Liver (tissue), 8 donors: ENCODE measurements at regions not wholly inside any gene's neighbourhood (a gene's known extent, or its start where the extent isn't known, plus 50 kb on each side); places are given as distances from the start of the nearest gene placed in this dataset.

Source experiments
- DNase-seq: peaks from one replicate; pipeline ENCODE4 v3.0.0-alpha.2; 2017; ENCODE audit warnings: low spot score
- H3K27ac ChIP-seq, 2 donors: one replicate each; pipeline ENCODE4 v1.7.0; 2013; ENCODE audit warnings: inconsistent platforms in 2 of 2, low read length in 2 of 2, control low read depth in 1 of 2, low read depth in 1 of 2, mild to moderate bottlenecking in 1 of 2
- H3K27me3 ChIP-seq, 4 donors: one replicate each; pipeline versions ENCODE4 v1.6.1 to v1.7.0; 2013; ENCODE audit warnings: low read length in 3 of 4, inconsistent platforms in 1 of 4, mild to moderate bottlenecking in 1 of 4, moderate library complexity in 1 of 4; ENCODE audit not compliant: control insufficient read depth in 4 of 4, insufficient read depth in 4 of 4
- H3K36me3 ChIP-seq, 4 donors: one replicate each; pipeline versions ENCODE4 v1.6.1 to v1.7.0; 2013; ENCODE audit warnings: low read length in 3 of 4, mild to moderate bottlenecking in 3 of 4, low read depth in 1 of 4, moderate library complexity in 1 of 4; ENCODE audit not compliant: control insufficient read depth in 4 of 4, insufficient read depth in 3 of 4
- H3K4me1 ChIP-seq, 4 donors: one replicate each; pipeline versions ENCODE4 v1.6.1 to v1.7.0; 2013; ENCODE audit warnings: low read length in 3 of 4, mild to moderate bottlenecking in 3 of 4, moderate library complexity in 1 of 4; ENCODE audit not compliant: control insufficient read depth in 4 of 4, insufficient read depth in 4 of 4
- H3K4me3 ChIP-seq, 3 donors: one replicate each; pipeline versions ENCODE4 v1.6.1 to v1.7.0; 2013; ENCODE audit warnings: low read length in 3 of 3, control low read depth in 1 of 3, low read depth in 1 of 3, mild to moderate bottlenecking in 1 of 3
- H3K9ac ChIP-seq, 2 donors: one replicate each; pipeline ENCODE4 v1.7.0; 2013; ENCODE audit warnings: low read length in 2 of 2, mild to moderate bottlenecking in 2 of 2, moderate library complexity in 2 of 2, control low read depth in 1 of 2, low read depth in 1 of 2
- H3K9me3 ChIP-seq, 4 donors: one replicate each; pipeline versions ENCODE4 v1.6.1 to v1.7.0; 2013; ENCODE audit warnings: low read length in 3 of 4; ENCODE audit not compliant: control insufficient read depth in 4 of 4
- EGR1 ChIP-seq, 2 donors: IDR thresholded peaks; 2 replicates each; pipeline ENCODE4 v1.6.1; 2016 to 2018; ENCODE audit warnings: antibody characterized with exemption in 2 of 2, low read depth in 2 of 2
- FOXA1 ChIP-seq: IDR thresholded peaks from 2 replicates; pipeline ENCODE4 v1.6.1; 2016; ENCODE audit warnings: antibody characterized with exemption
- GABPA ChIP-seq, 2 donors: IDR thresholded peaks in 1 of 2; conservative IDR thresholded peaks in 1 of 2; 2 replicates each; pipeline ENCODE4 v1.6.1; 2016; ENCODE audit warnings: antibody characterized with exemption in 2 of 2, mild to moderate bottlenecking in 1 of 2, moderate library complexity in 1 of 2
- HNF4G ChIP-seq: IDR thresholded peaks from 2 replicates; pipeline ENCODE4 v1.6.1; 2016; ENCODE audit warnings: antibody characterized with exemption
- MAX ChIP-seq: IDR thresholded peaks from 2 replicates; pipeline ENCODE4 v1.6.1; 2016; ENCODE audit warnings: antibody characterized with exemption
- NR2F2 ChIP-seq: IDR thresholded peaks from 2 replicates; pipeline ENCODE4 v1.6.1; 2016; ENCODE audit warnings: antibody characterized with exemption
- RAD21 ChIP-seq, 2 donors: IDR thresholded peaks; 2 replicates each; pipeline ENCODE4 v1.6.1; 2016; ENCODE audit warnings: antibody characterized with exemption in 2 of 2, mild to moderate bottlenecking in 2 of 2
- RXRA ChIP-seq, 2 donors: IDR thresholded peaks; 2 replicates each; pipeline ENCODE4 v1.6.1; 2017 to 2018; ENCODE audit warnings: antibody characterized with exemption in 2 of 2, mild to moderate bottlenecking in 1 of 2
- SP1 ChIP-seq: IDR thresholded peaks from 2 replicates; pipeline ENCODE4 v1.6.1; 2018; ENCODE audit warnings: antibody characterized with exemption, mild to moderate bottlenecking
- TAF1 ChIP-seq: conservative IDR thresholded peaks from 2 replicates; pipeline ENCODE4 v1.6.1; 2016; ENCODE audit warnings: antibody characterized with exemption, mild to moderate bottlenecking
- YY1 ChIP-seq: IDR thresholded peaks from 2 replicates; pipeline ENCODE4 v1.6.1; 2016; ENCODE audit warnings: antibody characterized with exemption, mild to moderate bottlenecking
- WGBS: extraction: QIAGEN DNeasy Blood & Tissue Kit; methylation state at CpG from one replicate; pipeline ENCODE4 v1.1.7; 2013; 5-methylcytosine and 5-hydroxymethylcytosine counted together
- TF ChIP-seq, protein P1 (sequence below): IDR thresholded peaks from 2 replicates; pipeline ENCODE4 v1.6.1; 2016; ENCODE audit warnings: antibody characterized with exemption
- TF ChIP-seq, protein P2 (sequence below): IDR thresholded peaks from 2 replicates; pipeline ENCODE4 v1.6.1; 2016; ENCODE audit warnings: antibody characterized with exemption, mild to moderate bottlenecking
- TF ChIP-seq, protein P3 (sequence below): fragments of 150-350 bp; IDR thresholded peaks from 2 replicates; pipeline ENCODE4 v1.5.1; 2017; ENCODE audit warnings: improper control_type of control experiment, low read depth, low read length; ENCODE audit not compliant: missing input control
- donor health status: healthy.
- donor health status: healthy.
- donor health status: healthy.
- donor health status: healthy.
- donor health status: healthy.

GRCh38 chr10:131722525-131723264 lies 178.1 kb upstream of the PPP2R2D start (continued):
- TF ChIP-seq MAX (no peak), TAF1 (no peak), SP1 (no peak), EGR1 (IDR thresholded peaks at IDR 0.05; ENCODE audit: low read depth in 2 of 2) (no peak), FOXA1 (no peak), GABPA (IDR thresholded peaks at IDR 0.05 in 1 of 2, conservative IDR thresholded peaks at IDR 0.05 in 1 of 2) (no peak)
- TF ChIP-seq, protein P1, sequence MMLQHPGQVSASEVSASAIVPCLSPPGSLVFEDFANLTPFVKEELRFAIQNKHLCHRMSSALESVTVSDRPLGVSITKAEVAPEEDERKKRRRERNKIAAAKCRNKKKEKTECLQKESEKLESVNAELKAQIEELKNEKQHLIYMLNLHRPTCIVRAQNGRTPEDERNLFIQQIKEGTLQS, result no peak

DNA sequence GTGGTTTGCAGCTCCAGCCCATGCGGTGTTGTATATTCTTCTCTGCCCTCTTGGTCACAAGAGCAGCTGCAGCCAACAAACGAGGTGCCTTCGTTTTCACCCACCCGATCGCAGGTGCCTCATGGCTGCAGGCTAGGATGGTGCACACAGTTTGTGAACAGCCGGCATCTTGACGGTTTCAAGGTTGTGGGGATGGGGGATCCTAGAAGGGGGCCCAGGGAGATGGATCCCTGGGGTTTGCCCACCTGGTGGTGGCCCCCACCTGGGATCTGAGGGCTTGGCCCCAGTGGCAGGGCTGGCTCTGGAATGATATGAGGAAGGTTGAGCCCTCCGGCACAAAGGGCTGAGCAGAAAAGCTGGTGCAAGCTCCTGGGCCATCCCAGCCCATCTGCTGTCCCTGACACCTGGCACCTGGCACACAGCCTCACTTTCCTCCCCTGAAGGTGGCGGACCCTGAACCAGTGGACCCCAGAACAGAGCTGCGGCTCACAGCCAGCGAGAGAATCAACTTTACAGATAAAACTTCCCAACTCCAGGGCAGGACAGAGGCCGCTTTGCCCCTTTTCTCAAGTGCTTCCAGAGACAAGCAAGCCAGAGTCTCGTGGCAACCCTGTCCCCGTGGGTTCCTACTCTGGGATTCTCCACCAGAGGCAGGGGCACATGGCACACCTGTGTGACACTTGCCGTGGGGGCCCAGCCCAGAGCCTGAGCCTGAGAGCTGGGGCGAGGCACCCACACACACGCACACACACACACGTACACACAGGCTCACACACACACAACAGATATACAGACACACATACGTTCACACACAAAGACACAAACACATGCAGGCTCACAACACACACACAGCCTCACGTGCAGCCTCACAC lies 177.3 kb upstream of the PPP2R2D start:
- Histone ChIP-seq H3K36me3 (no peaks in the 10 kb centered on the region), H3K27me3 (no peaks in the 10 kb centered on the region), H3K9ac (no peak overlapping the region), H3K9me3 (no peaks in the 10 kb centered on the region), H3K4me1 (peaks cover 0 to 8% (median 1%) of the 10 kb centered on the region in 4 donors), H3K4me3 (no peak overlapping the region), H3K27ac (no peak overlapping the region)
- DNase-seq, result peak; percentile 23
- TF ChIP-seq, protein P2, sequence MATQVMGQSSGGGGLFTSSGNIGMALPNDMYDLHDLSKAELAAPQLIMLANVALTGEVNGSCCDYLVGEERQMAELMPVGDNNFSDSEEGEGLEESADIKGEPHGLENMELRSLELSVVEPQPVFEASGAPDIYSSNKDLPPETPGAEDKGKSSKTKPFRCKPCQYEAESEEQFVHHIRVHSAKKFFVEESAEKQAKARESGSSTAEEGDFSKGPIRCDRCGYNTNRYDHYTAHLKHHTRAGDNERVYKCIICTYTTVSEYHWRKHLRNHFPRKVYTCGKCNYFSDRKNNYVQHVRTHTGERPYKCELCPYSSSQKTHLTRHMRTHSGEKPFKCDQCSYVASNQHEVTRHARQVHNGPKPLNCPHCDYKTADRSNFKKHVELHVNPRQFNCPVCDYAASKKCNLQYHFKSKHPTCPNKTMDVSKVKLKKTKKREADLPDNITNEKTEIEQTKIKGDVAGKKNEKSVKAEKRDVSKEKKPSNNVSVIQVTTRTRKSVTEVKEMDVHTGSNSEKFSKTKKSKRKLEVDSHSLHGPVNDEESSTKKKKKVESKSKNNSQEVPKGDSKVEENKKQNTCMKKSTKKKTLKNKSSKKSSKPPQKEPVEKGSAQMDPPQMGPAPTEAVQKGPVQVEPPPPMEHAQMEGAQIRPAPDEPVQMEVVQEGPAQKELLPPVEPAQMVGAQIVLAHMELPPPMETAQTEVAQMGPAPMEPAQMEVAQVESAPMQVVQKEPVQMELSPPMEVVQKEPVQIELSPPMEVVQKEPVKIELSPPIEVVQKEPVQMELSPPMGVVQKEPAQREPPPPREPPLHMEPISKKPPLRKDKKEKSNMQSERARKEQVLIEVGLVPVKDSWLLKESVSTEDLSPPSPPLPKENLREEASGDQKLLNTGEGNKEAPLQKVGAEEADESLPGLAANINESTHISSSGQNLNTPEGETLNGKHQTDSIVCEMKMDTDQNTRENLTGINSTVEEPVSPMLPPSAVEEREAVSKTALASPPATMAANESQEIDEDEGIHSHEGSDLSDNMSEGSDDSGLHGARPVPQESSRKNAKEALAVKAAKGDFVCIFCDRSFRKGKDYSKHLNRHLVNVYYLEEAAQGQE, result no peak
- TF ChIP-seq GABPA (IDR thresholded peaks at IDR 0.05 in 1 of 2, conservative IDR thresholded peaks at IDR 0.05 in 1 of 2) (no peak), RXRA (IDR thresholded peaks at IDR 0.05) (no peak)
- WGBS, result 90% methylated on average over 20 of the region's 20 CpGs

DNA sequence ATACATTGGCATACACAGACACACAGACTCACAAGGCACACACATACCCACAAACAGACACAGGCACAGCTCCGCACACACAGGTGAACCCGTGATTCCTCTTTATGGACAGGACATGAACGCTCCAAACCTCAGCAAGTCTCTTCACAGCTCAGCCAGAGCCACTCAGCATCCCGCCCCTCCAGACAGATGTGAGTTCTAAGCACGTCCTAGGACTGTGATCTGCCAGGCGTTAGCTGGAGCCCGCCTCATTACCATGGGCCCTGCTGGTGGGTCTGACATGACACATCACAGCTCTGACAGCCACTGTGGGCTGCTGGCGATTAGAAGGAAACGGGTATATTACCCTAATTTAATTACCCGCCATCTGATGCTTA lies 176.7 kb upstream of the PPP2R2D start:
- DNase-seq, result no peak
- Histone ChIP-seq H3K27me3 (no peaks in the 10 kb centered on the region), H3K9me3 (no peaks in the 10 kb centered on the region), H3K27ac (no peak overlapping the region), H3K4me1 (peaks cover 0 to 8% (median 1%) of the 10 kb centered on the region in 4 donors), H3K9ac (no peak overlapping the region), H3K4me3 (no peak overlapping the region), H3K36me3 (no peaks in the 10 kb centered on the region)
- WGBS, result 83% methylated on average over 10 of the region's 10 CpGs
- TF ChIP-seq SP1 (no peak), YY1 (no peak), FOXA1 (no peak), RAD21 (IDR thresholded peaks at IDR 0.05) (no peak), MAX (no peak), RXRA (IDR thresholded peaks at IDR 0.05) (no peak), HNF4G (no peak), GABPA (IDR thresholded peaks at IDR 0.05 in 1 of 2, conservative IDR thresholded peaks at IDR 0.05 in 1 of 2) (no peak), NR2F2 (no peak), TAF1 (no peak)
- TF ChIP-seq, protein P3, sequence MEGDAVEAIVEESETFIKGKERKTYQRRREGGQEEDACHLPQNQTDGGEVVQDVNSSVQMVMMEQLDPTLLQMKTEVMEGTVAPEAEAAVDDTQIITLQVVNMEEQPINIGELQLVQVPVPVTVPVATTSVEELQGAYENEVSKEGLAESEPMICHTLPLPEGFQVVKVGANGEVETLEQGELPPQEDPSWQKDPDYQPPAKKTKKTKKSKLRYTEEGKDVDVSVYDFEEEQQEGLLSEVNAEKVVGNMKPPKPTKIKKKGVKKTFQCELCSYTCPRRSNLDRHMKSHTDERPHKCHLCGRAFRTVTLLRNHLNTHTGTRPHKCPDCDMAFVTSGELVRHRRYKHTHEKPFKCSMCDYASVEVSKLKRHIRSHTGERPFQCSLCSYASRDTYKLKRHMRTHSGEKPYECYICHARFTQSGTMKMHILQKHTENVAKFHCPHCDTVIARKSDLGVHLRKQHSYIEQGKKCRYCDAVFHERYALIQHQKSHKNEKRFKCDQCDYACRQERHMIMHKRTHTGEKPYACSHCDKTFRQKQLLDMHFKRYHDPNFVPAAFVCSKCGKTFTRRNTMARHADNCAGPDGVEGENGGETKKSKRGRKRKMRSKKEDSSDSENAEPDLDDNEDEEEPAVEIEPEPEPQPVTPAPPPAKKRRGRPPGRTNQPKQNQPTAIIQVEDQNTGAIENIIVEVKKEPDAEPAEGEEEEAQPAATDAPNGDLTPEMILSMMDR, result no peak
- TF ChIP-seq, protein P2, result no peak
- TF ChIP-seq, protein P1, result no peak
